Stimulated activated effector memory CD8-positive, alpha-beta T cell treated with anti-CD3 and anti-CD28 coated beads, Interleukin-12 subunit alpha, Interleukin-12 subunit beta, amount 100 ng/mL, for 72 hours (primary cell): ENCODE measurements at regions not wholly inside any gene's neighbourhood (a gene's known extent, or its start where the extent isn't known, plus 50 kb on each side); places are given as distances from the start of the nearest gene placed in this dataset.

Source experiments
- ATAC-seq: fragments of 150-1000 bp; cut with Tn5 transposase; 2 replicates; pipeline ENCODE4 v1.10.0; 2021
- DNase-seq, 2 donors: peaks; one replicate each; pipeline ENCODE4 v3.0.0; 2021 to 2022; ENCODE audit warnings: low spot score in 2 of 2
- H3K27ac Mint-ChIP-seq: one replicate; pipeline ENCODE4 v1.8.0; 2022; ENCODE audit warnings: mild to moderate bottlenecking, mixed read lengths
- H3K36me3 Mint-ChIP-seq: one replicate; pipeline ENCODE4 v1.8.0; 2022; ENCODE audit warnings: mild to moderate bottlenecking, mixed read lengths
- H3K4me1 Mint-ChIP-seq: one replicate; pipeline ENCODE4 v1.8.0; 2022; ENCODE audit warnings: mixed read lengths
- H3K4me3 Mint-ChIP-seq: one replicate; pipeline ENCODE4 v1.8.0; 2022; ENCODE audit warnings: mild to moderate bottlenecking, mixed read lengths
- H3K9me3 Mint-ChIP-seq: one replicate; pipeline ENCODE4 v1.8.0; 2022; ENCODE audit warnings: mixed read lengths

DNA sequence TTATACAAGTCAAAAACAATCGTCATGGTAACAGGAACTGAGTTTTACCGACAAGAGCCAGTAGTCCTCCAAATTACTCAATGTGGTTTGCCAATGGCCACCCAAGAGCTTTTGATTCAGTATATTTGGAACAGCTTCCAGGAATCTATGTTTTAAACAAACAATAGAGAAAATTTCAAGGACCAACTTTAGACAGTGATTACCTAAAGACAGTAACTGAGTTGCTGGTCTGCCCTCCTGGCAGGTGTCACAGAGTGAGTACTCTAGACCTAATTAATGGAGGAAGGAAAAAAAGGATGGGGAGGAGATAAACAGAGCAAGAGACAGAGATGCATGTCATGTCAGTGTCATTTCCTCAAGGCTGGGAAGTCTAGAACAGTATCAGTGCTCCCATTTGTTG lies 361.3 kb upstream of the BTBD3 start:
- no peak for ATAC-seq

GRCh38 chr20:11564491-11564890 lies 353.2 kb upstream of the BTBD3 start:
- H3K27ac Mint-ChIP-seq, result no peak overlapping the region
- DNase-seq, result no peak
- H3K9me3 Mint-ChIP-seq, result peaks cover 15% of the 10 kb centered on the region
- H3K4me3 Mint-ChIP-seq, result no peak overlapping the region
- H3K4me1 Mint-ChIP-seq, result no peaks in the 10 kb centered on the region
- no peak for ATAC-seq
- H3K36me3 Mint-ChIP-seq, result no peaks in the 10 kb centered on the region

More for the DNA sequence above, 361.3 kb upstream of the BTBD3 start:
- H3K4me3 Mint-ChIP-seq, result no peak overlapping the region
- DNase-seq, result no peak
- no peaks in the 10 kb centered on the region for H3K36me3 Mint-ChIP-seq
- no peaks in the 10 kb centered on the region for H3K4me1 Mint-ChIP-seq
- no peak overlapping the region for H3K27ac Mint-ChIP-seq
- peaks cover 6% of the 10 kb centered on the region for H3K9me3 Mint-ChIP-seq

DNA sequence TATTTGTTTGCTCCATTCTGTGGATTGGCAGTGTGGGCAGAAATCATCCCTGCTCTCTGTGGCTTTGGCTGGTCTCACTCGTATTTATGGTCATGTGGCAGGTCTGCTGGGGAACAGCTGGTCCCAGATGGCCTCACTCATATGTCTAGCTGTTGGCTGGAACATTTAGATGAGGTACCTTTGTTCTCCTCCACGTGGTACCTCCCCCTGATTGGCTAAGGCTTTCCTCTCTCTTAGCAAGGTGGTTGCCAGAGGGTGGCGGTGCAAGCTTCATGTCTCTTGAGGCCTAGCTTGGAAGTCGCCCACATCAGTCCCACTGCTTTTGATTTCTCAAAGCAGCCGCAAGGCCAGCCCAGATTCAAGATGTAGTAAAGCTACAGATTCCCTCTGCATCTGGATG lies 348.5 kb upstream of the BTBD3 start:
- Mint-ChIP-seq H3K9me3 (peaks cover 7% of the 10 kb centered on the region), H3K27ac (no peak overlapping the region), H3K36me3 (no peaks in the 10 kb centered on the region), H3K4me1 (no peaks in the 10 kb centered on the region), H3K4me3 (no peak overlapping the region)
- ATAC-seq (no peak), DNase-seq (no peak)

- H3K4me3 Mint-ChIP-seq, result no peak overlapping the region
- ATAC-seq (no peak), DNase-seq (no peak)
- H3K36me3 Mint-ChIP-seq, result no peaks in the 10 kb centered on the region
- no peaks in the 10 kb centered on the region for H3K4me1 Mint-ChIP-seq
- H3K27ac Mint-ChIP-seq, result no peak overlapping the region
- peaks cover 7% of the 10 kb centered on the region for H3K9me3 Mint-ChIP-seq
These were observed 344.2 kb upstream of the BTBD3 start for GRCh38 chr20:11573507-11573906.

DNA sequence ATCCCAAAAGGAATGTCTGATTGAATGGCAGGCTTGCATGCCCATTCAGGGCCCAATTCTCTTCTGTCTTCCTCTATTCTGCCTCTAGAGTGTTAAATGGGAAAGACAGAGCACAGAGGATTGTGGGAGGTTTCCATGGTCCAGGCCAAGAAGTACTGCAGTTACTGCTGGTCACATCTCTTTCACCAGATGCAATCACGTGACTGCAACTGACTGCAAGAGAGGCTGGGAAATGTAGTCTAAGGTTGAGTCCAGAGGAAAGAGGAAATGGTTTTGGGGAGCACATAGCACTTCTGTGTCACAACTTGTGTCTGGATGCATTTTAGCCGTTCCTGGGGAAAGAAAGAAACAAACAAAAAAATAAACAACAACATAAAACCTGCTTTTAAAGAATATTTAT lies 336.4 kb upstream of the BTBD3 start:
- DNase-seq (no peak), ATAC-seq (no peak)
- no peaks in the 10 kb centered on the region for H3K4me1 Mint-ChIP-seq
- no peak overlapping the region for H3K4me3 Mint-ChIP-seq
- H3K36me3 Mint-ChIP-seq, result no peaks in the 10 kb centered on the region
- H3K27ac Mint-ChIP-seq, result no peak overlapping the region
- peaks cover 18% of the 10 kb centered on the region for H3K9me3 Mint-ChIP-seq

DNA sequence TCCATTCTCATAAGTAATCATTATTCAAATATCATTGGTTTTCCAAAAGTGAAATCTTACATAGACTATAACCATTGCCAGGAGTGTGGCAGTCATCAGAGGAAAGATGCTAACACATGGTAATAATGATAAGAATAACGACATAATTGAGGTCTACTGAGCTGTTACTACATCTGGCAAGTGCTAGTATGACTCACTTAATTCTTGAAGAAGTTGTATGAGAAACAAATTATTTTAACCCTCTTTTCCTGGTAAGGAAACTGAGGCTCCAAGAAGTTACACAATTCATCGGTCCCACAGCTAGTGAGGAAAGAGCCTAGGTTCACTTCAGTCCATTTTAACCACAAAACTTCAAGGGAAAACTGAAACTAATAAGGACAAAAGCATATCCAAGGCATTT lies 335.6 kb upstream of the BTBD3 start:
- Mint-ChIP-seq H3K9me3 (peaks cover 15% of the 10 kb centered on the region), H3K4me1 (no peaks in the 10 kb centered on the region), H3K27ac (no peak overlapping the region), H3K4me3 (no peak overlapping the region), H3K36me3 (no peaks in the 10 kb centered on the region)
- no peak for DNase-seq
- no peak for ATAC-seq

DNA sequence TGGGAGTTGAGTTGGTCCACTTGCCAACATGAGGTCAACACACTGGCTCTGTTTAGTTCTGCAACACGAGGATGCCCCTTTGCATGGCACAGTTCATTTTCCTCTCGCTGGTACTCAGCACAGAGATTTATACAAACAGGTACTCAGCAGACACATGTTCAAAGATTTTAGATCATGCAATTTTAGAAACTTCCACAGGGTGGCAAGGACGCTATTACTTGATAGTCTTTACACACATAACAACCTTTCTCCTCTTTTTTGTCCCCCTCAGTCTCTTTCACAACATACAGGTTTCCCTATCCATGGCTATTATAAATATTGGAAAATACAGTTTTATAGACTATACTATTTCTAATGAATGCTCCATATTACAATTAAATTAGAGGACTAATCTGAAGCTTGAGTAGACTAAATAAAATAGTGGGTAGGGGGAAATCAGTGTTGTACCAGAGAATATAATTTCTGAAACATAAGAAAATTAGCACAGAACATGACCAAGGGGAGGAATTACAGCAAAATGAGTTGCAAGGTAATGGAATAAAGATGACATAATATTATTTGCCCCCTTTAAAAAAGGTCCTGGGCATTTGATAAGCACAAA lies 331.8 kb upstream of the BTBD3 start:
- no peak for DNase-seq
- no peaks in the 10 kb centered on the region for H3K4me1 Mint-ChIP-seq
- no peak for ATAC-seq
- H3K27ac Mint-ChIP-seq, result no peak overlapping the region
- no peak overlapping the region for H3K4me3 Mint-ChIP-seq
- peaks cover 11% of the 10 kb centered on the region for H3K9me3 Mint-ChIP-seq
- no peaks in the 10 kb centered on the region for H3K36me3 Mint-ChIP-seq

GRCh38 chr20:11588875-11589274 lies 328.8 kb upstream of the BTBD3 start:
- Mint-ChIP-seq H3K36me3 (no peaks in the 10 kb centered on the region), H3K4me1 (no peaks in the 10 kb centered on the region), H3K4me3 (no peak overlapping the region), H3K27ac (no peak overlapping the region), H3K9me3 (peaks cover 16% of the 10 kb centered on the region)
- no peak for DNase-seq
- ATAC-seq, result no peak

- Mint-ChIP-seq H3K9me3 (peaks cover 22% of the 10 kb centered on the region), H3K4me3 (no peak overlapping the region), H3K27ac (no peak overlapping the region), H3K4me1 (no peaks in the 10 kb centered on the region), H3K36me3 (no peaks in the 10 kb centered on the region)
- no peak for ATAC-seq
- no peak for DNase-seq
These were observed 325.7 kb upstream of the BTBD3 start for GRCh38 chr20:11591965-11592364.

DNA sequence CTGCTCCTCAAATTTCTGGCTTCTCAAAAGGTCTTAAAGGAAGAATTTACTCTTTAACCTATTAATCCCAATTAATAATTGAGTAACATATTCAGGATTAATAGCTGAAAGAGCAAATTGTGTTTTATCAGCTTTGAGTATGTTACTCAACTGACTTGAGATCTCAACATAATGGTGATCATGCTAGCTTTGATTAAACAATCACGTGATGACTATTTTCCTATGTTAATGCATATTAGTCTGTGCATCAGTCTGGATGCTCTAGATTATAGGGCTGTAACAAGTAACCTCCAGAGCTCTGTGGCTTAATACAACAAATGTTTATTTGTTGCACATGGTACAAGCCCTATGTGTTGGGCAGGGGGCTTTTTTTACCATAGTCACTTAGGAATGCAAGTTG lies 313.4 kb upstream of the BTBD3 start:
- H3K4me3 Mint-ChIP-seq, result no peak overlapping the region
- ATAC-seq (no peak), DNase-seq (no peak)
- H3K9me3 Mint-ChIP-seq, result peaks cover 6% of the 10 kb centered on the region
- H3K36me3 Mint-ChIP-seq, result no peaks in the 10 kb centered on the region
- no peaks in the 10 kb centered on the region for H3K4me1 Mint-ChIP-seq
- H3K27ac Mint-ChIP-seq, result no peak overlapping the region

DNA sequence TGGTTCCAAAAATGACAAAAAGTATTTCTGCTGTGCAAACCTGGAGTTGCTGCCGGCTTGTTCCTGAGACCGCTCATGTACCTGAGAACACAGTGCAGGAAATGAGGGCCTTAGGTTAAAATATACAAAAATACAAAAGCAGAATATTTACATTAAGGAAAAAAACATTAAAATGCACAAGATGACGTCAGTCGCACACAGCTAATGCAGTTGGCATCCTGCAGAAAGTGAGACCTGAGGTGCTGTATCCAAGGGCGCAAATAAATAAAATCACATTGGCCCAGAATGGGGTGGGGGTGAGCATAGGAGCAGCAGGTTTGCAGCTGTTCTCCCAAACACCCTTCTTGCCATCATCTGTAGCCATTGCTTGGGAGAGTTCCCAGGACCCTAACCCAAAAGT lies 310.6 kb upstream of the BTBD3 start:
- no peaks in the 10 kb centered on the region for H3K4me1 Mint-ChIP-seq
- no peak for DNase-seq
- H3K4me3 Mint-ChIP-seq, result no peak overlapping the region
- no peak for ATAC-seq
- no peaks in the 10 kb centered on the region for H3K36me3 Mint-ChIP-seq
- H3K9me3 Mint-ChIP-seq, result peaks cover 13% of the 10 kb centered on the region
- H3K27ac Mint-ChIP-seq, result no peak overlapping the region

GRCh38 chr20:11608736-11609135 lies 309.0 kb upstream of the BTBD3 start:
- Mint-ChIP-seq H3K4me3 (no peak overlapping the region), H3K4me1 (no peaks in the 10 kb centered on the region), H3K9me3 (peaks cover 16% of the 10 kb centered on the region), H3K36me3 (no peaks in the 10 kb centered on the region), H3K27ac (no peak overlapping the region)
- no peak for DNase-seq
- no peak for ATAC-seq

- ATAC-seq, result no peak
- Mint-ChIP-seq H3K36me3 (no peaks in the 10 kb centered on the region), H3K27ac (no peak overlapping the region), H3K4me3 (no peak overlapping the region), H3K9me3 (peaks cover 12% of the 10 kb centered on the region), H3K4me1 (no peaks in the 10 kb centered on the region)
- DNase-seq, result no peak
These were observed 293.0 kb upstream of the BTBD3 start for GRCh38 chr20:11624704-11625103.

DNA sequence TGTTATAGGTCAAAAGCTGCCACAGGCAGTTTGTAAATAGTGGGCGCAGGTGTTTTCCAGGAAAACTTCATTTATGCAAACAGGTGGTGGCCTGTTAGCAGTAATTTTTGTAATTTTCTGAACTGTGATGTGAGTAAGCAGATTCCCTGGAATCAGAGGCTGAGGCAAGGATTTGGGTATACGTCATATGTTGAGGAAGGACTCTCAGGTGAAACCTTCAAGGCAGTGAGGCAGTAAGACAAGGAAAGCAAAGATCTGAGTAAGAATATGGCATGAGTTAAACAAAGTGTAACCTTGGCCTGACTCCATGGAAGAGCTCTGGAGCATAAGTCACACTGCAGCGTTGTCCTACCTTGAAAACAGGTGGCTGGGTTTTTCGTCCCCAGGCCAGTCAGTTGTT lies 291.1 kb upstream of the BTBD3 start:
- Mint-ChIP-seq H3K36me3 (no peaks in the 10 kb centered on the region), H3K27ac (no peak overlapping the region), H3K9me3 (peaks cover 9% of the 10 kb centered on the region), H3K4me3 (no peak overlapping the region), H3K4me1 (no peaks in the 10 kb centered on the region)
- no peak for ATAC-seq
- no peak for DNase-seq

GRCh38 chr20:11642866-11643265 lies 274.8 kb upstream of the BTBD3 start:
- DNase-seq (no peak), ATAC-seq (no peak)
- Mint-ChIP-seq H3K4me1 (no peaks in the 10 kb centered on the region), H3K9me3 (peaks cover 13% of the 10 kb centered on the region), H3K36me3 (no peaks in the 10 kb centered on the region), H3K27ac (no peak overlapping the region), H3K4me3 (no peak overlapping the region)

DNA sequence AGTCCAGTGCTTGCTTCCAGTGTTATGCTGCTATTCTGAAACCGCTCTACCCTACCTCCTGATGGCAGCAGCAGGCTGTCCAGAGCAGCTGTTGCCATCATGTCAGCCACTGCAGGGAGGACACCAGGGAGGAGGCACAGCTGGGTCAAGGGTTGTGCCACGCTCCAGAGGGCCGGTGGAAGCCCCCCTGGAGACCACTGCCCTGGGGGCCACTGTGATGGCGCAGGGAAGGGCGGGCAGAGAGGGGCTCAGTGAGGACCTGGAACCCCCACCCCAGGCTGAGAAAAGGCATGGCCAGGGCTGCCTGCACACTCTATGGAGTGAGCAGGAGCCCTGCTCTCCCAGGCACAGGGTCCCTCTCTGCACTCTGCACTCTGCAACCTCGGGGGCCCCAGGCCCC lies 271.3 kb upstream of the BTBD3 start:
- H3K36me3 Mint-ChIP-seq, result no peaks in the 10 kb centered on the region
- no peak overlapping the region for H3K27ac Mint-ChIP-seq
- DNase-seq (no peak), ATAC-seq (peak; percentile 24)
- H3K4me1 Mint-ChIP-seq, result no peaks in the 10 kb centered on the region
- H3K9me3 Mint-ChIP-seq, result peaks cover 13% of the 10 kb centered on the region
- no peak overlapping the region for H3K4me3 Mint-ChIP-seq

GRCh38 chr20:11650566-11650965 lies 267.1 kb upstream of the BTBD3 start:
- DNase-seq, result no peak
- no peaks in the 10 kb centered on the region for H3K4me1 Mint-ChIP-seq
- no peak overlapping the region for H3K27ac Mint-ChIP-seq
- no peaks in the 10 kb centered on the region for H3K36me3 Mint-ChIP-seq
- H3K4me3 Mint-ChIP-seq, result no peak overlapping the region
- no peak for ATAC-seq
- peaks cover 17% of the 10 kb centered on the region for H3K9me3 Mint-ChIP-seq
